ENCODE measurements at regions not wholly inside any gene's neighbourhood (a gene's known extent, or its start where the extent isn't known, plus 50 kb on each side); places are given as distances from the start of the nearest gene placed in this dataset.
A peak's percentile ranks its signal among the peaks of the same experiment; 100 is the strongest.
"Not testable (repeated sequence)": the region's sequence is repeated elsewhere in the genome, so short reads cannot be mapped to it uniquely, and the experiment has no call there.

DNA sequence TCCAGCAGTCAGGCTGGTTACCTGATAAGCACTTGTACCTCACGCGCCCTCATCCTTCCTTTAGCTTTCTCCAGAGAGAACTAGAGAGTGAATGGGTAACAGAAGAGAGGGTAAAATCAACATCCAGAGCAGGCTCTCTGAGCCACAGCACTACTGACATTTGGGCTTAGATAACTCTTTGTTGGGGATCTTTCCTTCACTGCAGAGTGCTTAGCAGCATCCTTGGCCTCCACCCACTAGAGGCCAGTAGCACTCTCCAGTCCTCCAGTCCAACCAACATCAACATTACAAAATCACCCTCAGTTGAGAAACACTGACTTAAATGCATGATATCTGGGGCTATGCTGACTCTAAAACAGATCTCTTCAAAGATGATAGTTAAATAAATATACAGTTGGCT is 220.7 kb downstream of the TACR3 start:
- DNase-seq = no peak

DNA sequence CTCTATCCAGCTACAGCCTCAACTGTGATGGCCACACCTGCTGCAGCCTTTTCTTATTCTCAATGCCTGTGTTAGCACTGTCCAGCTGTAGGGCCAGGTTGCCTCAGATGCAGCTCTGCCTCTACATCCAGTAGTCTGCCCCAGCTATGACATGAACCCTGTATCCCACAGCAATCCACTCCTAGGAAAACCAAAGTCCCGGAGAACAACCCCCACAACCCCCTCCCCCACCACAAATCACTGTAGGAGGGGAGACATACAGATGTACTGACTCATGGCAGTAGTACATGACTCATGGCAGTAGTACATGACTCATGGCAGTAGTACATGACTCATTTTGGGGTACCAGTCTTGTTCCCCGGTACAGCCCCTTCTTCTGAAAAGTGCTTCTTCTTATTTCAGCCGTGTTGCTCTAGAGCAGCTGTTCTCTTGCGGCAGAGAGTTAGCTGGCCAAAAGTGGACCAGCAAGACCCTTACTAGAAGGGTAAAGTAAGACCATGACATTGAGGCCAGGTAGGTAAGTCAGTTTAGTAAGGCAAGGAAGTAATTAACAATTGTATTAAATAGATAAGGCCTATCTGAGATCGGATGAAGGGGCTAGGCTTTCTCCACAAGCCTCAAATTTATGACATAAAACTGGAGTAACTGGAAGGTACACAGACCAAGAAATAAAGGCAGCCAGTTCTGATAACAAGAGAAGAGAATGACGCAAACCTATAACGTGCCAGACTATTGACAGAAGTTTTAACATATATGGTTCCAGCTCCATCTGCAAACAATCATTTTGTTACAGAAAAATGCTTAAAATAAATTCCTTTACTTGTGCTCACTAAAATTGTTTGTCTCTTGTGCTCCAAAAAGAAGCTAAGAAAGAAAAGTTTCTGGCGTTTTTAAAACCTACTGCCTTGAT is 221.4 kb downstream of the TACR3 start:
- DNase-seq = no peak

DNA sequence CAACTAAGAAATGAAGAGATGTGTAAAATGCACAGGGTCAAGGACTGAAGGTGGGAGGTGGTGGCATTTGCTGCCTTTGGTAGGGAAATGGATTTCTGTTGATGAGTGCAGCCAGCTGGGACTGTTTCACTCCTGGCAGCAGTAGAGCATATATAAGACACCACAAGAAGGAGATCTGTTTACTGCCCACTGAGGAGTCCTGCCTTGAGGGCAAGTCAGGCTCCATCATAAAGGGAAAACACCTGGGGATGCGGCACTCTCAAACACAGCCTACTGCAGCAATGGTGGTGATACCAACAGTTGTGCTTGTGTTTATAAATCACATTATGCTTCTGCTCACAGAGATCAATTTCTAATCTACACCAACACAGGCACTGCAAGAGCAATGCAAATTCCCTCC is 222.1 kb downstream of the TACR3 start:
- no peak for DNase-seq

- DNase-seq = no peak
These were observed 223.0 kb downstream of the TACR3 start for GRCh38 chr4:103496800-103497199.

GRCh38 chr4:103493450-103494159 is 226.2 kb downstream of the TACR3 start:
- DNase-seq = peak; percentile 66

GRCh38 chr4:103485296-103485695 is 234.5 kb downstream of the TACR3 start:
- DNase-seq = not testable (repeated sequence)

DNA sequence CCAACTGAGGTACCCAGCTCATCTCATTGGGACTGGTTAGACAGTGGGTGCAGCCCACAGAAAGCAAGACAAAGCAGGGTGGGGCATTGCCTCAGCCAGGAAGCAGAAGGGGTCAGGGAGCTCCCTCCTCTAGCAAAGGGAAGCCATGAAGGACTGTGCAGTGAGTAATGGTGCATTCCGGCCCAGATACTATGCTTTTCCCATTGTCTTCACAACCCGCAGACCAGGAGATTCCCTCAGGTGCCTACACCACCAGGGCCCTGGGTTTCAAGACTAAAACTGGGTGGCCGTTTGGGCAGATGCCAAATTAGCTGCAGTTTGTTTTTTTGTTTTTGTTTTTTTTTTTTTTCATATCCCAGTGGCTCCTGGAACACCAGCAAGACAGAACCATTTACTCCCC is 235.3 kb downstream of the TACR3 start:
- DNase-seq = no peak

DNA sequence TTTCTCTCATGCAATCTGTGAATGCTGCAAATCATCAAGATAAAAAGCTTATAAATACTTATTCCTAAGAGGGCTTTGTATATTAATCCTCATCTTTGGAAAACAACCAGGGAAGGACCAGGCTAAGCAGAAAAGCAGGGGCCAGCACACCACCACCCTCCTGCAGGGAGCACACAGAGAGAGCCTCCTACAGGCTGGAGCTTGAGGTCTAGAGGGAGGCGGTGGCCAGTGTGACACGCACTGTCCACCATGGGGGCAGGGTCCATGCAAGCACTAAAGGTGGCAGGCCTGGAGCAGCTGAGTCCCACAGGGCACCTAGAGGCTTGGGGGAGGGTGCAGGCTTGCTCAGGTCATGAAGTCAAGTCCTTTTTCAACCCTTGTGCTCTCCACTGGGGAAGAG is 236.9 kb downstream of the TACR3 start:
- DNase-seq = no peak

DNA sequence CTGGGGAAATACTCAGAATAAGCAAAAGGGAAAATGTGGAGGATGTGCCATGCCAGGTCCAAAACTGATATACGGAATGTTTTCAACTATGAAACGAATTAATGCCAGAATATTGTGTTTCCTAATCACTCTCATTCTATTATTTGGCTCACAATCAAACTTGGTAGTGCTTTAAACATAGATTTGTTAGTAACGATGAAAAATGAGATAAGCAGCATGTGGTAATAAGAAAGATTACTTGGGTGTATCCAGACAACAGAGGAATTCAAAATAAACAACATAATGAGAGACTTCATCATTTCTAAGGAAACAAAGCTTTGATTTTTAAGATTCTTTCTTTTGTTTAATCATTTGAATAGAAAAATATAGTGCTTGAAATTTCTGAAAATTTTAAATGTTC is 237.3 kb downstream of the TACR3 start:
- no peak for DNase-seq

DNA sequence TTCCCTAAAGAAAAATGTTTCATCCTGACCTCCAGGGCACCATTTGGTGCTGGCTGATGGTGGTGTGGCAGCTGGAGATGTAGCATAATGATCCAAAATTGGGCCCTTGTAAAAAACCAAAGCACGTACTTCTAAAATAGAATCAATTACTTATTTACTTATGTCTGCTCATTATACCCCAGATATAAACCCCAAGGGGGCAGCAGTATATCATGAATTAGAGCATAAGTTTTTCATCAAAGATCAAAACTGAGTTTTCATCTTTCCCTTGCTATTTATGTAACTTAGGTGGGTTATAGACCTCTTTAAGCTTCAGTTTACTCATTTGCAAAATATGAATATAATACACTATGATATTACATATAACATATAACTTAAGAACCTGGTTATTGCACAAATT is 241.1 kb downstream of the TACR3 start:
- DNase-seq = no peak

DNA sequence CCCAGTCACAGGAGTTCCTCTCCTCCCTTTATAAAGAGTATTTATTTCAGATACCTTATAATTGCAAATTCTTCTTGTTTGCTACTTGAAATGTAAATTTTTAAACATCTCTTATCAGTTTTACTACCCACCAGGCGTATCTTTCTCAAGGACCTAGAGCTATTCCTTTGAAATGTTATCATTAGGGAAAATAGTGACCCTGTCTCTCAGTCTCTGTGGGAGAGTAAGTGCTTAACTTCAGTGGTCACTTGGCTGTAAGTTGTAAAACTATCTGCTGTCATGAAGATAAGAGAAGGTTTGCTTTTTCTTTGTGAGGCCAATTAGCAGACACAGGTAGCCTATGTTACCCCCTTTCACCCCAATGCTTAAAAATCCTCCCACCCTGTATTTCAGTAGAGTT is 241.6 kb downstream of the TACR3 start:
- DNase-seq = no peak

DNA sequence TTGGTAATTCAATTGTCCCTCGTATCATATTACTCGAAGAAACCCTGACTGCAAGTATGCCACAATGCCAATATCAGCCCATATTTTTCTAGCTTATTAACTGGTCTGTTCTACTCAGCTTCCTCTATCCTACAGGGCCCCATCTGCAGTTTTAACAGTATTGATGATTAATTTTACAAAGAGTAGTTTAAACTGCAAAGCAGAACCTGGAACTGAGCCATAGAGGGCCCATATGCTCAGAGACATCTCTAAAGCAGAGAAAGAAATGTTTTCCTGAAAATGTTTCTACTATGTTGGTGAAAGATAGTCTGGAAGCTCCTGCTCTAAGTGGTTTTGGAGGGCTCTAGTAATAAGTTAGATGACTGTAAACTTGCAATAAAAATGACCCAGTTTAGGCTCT is 259.4 kb upstream of the CENPE start:
- no peak for DNase-seq

- DNase-seq = no peak
These were observed 253.2 kb upstream of the CENPE start for GRCh38 chr4:103451341-103451740.

GRCh38 chr4:103450693-103451092 is 252.6 kb upstream of the CENPE start:
- no peak for DNase-seq

- no peak for DNase-seq
These were observed 251.3 kb upstream of the CENPE start for GRCh38 chr4:103449296-103450023.

DNA sequence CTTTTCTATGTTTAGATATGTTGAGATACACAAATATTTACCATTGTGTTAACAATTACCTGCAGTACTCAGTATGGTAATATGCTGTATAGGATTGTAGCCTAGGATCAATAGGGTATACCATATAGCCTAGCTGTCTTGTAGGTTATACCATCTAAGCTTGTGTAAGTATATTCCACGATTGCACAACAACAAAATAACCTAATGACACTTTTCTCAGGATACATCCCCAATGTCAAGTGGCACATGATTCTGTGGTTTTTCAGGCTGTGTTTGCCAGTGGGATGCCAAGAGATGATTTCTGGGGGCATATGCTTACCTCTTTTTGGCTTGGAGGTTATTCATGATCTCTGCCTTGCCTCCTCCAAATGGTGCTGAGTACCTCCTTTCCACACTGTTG is 247.2 kb upstream of the CENPE start:
- DNase-seq = no peak

DNA sequence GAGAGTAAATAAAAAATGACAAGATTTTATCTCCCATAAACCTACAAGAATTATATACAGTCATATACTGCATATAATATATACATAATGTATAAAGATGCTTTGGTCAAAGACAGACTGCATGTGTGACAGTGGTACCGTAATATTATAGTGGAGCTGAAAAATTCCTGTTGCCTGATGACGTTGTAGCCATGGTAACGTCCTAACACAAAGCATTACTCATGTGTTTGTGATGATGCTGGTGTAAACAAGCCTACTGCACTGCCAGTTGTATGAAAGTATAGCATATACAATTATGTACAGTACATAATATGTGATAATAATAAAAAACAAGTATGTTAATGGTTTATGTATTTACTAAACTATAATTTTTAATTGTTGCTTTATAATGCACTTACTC is 245.2 kb upstream of the CENPE start:
- no peak for DNase-seq

GRCh38 chr4:103429283-103429682 is 231.1 kb upstream of the CENPE start:
- no peak for DNase-seq

GRCh38 chr4:103425406-103425805 is 227.3 kb upstream of the CENPE start:
- DNase-seq = peak; percentile 24

- DNase-seq = peak; percentile 45
These were observed 226.7 kb upstream of the CENPE start for GRCh38 chr4:103424853-103425252.

- no peak for DNase-seq
These were observed 225.1 kb upstream of the CENPE start for GRCh38 chr4:103423261-103423660.

GRCh38 chr4:103422467-103423219 is 224.5 kb upstream of the CENPE start:
- DNase-seq = no peak

GRCh38 chr4:103415801-103416200 is 217.7 kb upstream of the CENPE start:
- DNase-seq = no peak
